HG03354 (cell line): ENCODE measurements at regions not wholly inside any gene's neighbourhood (a gene's known extent, or its start where the extent isn't known, plus 50 kb on each side); places are given as distances from the start of the nearest gene placed in this dataset.
A peak's percentile ranks its signal among the peaks of the same experiment; 100 is the strongest.

Experiments
- ATAC-seq: cut with Tn5 transposase; IDR thresholded peaks from one replicate; pipeline ENCODE4 v1.9.1; 2021; ENCODE audit warnings: mild to moderate bottlenecking; ENCODE audit not compliant: unreplicated experiment, poor library complexity, severe bottlenecking

GRCh38 chr4:171759274-171759673 lies 53.9 kb upstream of the GALNTL6 start:
- ATAC-seq: no peak

GRCh38 chr4:171751538-171751937 lies 61.7 kb upstream of the GALNTL6 start:
- no peak for ATAC-seq

DNA sequence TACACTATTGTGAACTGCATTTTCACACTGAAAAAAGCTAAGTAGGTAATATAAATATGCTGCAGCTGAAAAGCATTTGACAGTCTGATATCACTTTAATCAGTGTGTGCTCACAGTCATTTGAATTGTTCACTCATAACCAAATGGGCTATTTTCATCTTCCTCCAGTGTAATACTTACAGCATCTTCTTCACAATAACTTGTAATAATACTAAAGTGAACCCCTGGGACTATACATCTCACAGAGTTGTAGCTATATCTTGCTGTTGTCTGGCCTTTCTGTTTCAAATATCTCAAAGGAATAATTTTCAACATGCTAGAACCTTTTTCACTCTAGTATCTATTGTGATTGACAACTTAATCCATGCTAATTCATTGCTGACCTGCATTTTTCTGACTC lies 66.8 kb upstream of the GALNTL6 start:
- ATAC-seq: no peak

GRCh38 chr4:171742436-171742835 lies 70.8 kb upstream of the GALNTL6 start:
- no peak for ATAC-seq

GRCh38 chr4:171727185-171727584 lies 86.0 kb upstream of the GALNTL6 start:
- ATAC-seq: no peak

- ATAC-seq: no peak
Observed at GRCh38 chr4:171721937-171722336, 91.3 kb upstream of the GALNTL6 start.

DNA sequence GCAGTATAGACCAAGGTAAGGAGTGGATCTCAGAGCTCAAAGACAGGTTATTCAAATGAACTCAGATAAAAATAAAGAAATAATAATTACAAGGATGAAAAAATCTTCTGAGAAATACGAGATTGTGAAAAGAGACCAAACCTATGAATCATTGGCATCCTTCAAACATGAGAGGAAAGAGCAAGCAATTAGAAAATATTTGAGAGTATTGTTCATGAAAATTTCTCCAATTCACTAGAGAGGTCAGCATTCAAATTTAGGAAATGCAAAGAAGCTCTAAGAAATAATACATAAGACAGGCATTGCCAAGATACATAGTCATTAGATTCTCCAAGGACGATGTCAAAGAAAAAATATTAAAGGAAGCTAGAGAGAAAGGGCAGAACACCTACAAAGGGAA lies 93.5 kb upstream of the GALNTL6 start:
- no peak for ATAC-seq

GRCh38 chr4:171718665-171719064 lies 94.5 kb upstream of the GALNTL6 start:
- ATAC-seq: no peak

GRCh38 chr4:171718069-171718468 lies 95.1 kb upstream of the GALNTL6 start:
- ATAC-seq: no peak

GRCh38 chr4:171717231-171717741 lies 95.9 kb upstream of the GALNTL6 start:
- ATAC-seq: no peak

- ATAC-seq: no peak
Observed at GRCh38 chr4:171715973-171716372, 97.2 kb upstream of the GALNTL6 start.

DNA sequence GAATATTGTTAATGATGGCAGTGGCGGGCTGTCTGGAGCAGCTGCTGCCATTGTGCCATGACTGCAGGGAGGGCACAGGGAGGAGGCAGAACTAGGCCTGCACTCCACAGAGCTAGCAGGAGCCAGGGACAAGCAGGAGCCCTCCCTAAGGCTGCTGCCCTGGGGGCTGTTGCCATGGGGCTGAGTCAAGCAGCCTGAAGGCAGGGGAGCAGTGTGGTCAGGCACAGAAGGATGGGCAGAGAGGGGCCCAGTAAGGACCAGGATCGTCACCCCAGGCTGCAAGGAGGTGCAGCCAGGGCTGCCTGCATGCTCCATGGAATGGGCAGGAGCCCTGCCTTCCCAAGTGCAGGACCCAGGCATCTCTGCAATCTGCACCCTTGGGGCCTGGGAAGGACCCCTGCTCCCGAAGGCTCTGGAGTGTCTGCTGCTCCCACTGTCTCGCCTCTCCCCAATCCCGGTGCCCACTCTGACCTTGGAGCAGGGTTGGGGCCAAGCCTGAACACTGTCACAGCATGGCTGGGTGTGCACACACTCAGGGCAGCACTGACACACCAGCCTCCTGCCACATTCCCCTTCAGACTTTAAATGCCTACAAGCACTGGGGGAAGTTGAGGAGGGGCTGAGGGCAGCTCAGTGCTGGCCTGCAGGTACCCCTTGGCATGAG lies 98.3 kb upstream of the GALNTL6 start:
- no peak for ATAC-seq

DNA sequence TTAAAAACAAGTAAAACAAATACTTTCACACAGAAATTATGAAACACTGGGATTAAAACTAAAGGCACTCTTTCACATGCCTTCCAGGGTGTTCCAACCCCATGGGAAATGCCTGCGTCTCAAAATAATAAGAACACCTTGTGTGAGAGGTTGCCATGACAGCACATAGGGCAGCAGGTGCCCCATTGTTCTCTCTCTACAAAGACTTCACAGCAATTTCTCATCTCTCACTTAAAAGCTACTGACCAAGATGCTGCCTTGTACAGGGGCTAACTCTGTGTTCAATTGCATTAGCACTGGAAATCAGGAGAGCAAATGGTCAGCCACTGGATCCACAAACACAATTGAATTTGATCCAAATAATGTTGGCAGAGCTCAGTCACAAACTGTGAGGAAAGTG lies 102.5 kb upstream of the GALNTL6 start:
- no peak for ATAC-seq

GRCh38 chr4:171676555-171677215 lies 136.5 kb upstream of the GALNTL6 start:
- peak; percentile 99 for ATAC-seq

- ATAC-seq: no peak
Observed at GRCh38 chr4:171674781-171675180, 138.4 kb upstream of the GALNTL6 start.

- ATAC-seq: no peak
Observed at GRCh38 chr4:171668403-171668802, 144.8 kb upstream of the GALNTL6 start.

DNA sequence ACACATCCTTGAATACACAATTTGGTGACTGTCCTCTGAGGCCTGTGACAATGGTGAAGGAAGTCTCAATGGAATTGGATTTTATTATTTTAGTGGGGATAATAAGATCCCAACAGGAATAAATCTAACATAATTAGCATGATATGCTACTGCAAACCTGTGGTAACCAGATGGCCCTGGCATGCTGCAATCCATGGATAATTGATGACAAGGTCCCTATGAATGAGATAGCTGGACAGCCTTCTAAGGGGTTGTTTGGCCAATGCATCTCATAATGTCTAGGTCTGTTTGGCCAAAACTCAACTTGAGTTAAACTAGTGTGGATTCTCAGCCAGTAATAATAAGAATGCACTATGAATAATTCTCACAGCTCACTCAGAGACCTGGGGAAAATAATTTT lies 145.3 kb upstream of the GALNTL6 start:
- ATAC-seq: no peak

DNA sequence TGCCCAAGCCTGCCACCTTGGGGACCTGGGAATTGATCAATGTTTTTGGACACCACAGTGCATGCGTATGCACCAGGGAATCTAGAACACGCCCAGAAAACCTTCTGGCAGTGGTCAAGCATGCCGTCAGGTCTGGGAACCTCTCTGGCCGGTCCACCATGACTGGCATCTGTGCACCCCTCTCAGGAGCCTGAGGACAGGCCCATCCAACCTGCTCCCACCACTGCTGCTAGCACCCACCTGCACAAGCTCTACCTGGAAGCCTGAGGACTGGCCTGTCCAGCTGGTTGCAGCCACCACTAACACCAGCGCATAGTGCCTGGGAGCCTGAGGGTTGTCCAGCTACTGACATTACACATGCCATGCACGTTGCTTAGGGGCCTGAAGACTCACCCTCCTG lies 162.1 kb upstream of the GALNTL6 start:
- ATAC-seq: no peak

GRCh38 chr4:171650543-171650942 lies 162.7 kb upstream of the GALNTL6 start:
- peak; percentile 76 for ATAC-seq

GRCh38 chr4:171648926-171649325 lies 164.3 kb upstream of the GALNTL6 start:
- no peak for ATAC-seq

DNA sequence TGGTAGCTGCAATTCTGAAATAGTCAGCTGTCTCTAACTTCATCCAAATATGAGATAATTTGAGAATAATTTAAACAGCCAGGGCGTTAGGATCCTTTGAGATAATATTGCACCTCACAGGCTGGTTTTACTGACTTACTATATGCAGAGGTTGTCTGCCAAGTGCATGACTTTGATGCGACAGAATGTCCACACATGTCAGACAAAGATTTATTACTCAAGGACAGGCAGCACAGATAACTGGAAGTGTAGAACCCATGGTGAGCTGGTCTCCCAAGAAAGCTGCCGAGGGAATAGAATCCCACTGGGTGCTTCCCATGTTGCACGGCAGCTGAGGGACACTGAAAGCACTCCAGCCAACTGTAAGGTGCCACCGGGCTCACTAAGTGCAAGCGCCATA lies 166.2 kb upstream of the GALNTL6 start:
- no peak for ATAC-seq
